Panc1 (cell line): ENCODE measurements at regions not wholly inside any gene's neighbourhood (a gene's known extent, or its start where the extent isn't known, plus 50 kb on each side); places are given as distances from the start of the nearest gene placed in this dataset.

Experiments
- ATAC-seq: fragments of 200-7000 bp; cut with Tn5 transposase; 2 replicates; pipeline ENCODE4 v1.9.1; 2020; ENCODE audit warnings: mild to moderate bottlenecking, moderate library complexity
- BruUV-seq: library from RNA; stranded (reverse); fragments of 400-500 nt; replicated peaks from 2 replicates; lab custom pipeline; 2021; lab: Mats Ljungman, UMichigan
- CTCF ChIA-PET: fragments of 300-600 bp; sonication (Branson Sonifier 250); formaldehyde crosslinking; loops from one replicate; lab custom pipeline; 2022; ENCODE audit warnings: antibody characterized with exemption; lab: Charles Lee
- POLR2A ChIA-PET: fragments of 300-600 bp; sonication (Branson Sonifier 250); formaldehyde crosslinking; loops from one replicate; lab custom pipeline; 2022; ENCODE audit warnings: antibody characterized with exemption; lab: Charles Lee
- DNase-seq: peaks from one replicate; pipeline ENCODE4 v3.0.0-alpha.2; 2010; ENCODE audit warnings: low read depth, low spot score
- H3K27ac ChIP-seq: 2 replicates; pipeline ENCODE4 v1.5.1; 2011; ENCODE audit warnings: mild to moderate bottlenecking, low read length, inconsistent platforms
- H3K27me3 ChIP-seq: fragments of 200-500 bp; sonication (Bioruptor generic); 2 replicates; pipeline ENCODE4 v1.6.0; 2014; ENCODE audit warnings: low read length, inconsistent platforms; ENCODE audit not compliant: control insufficient read depth, insufficient read depth
- H3K36me3 ChIP-seq: fragments of 200-500 bp; sonication (Bioruptor generic); 2 replicates; pipeline ENCODE4 v1.5.1; 2014; ENCODE audit warnings: inconsistent platforms, mild to moderate bottlenecking, low read length, moderate library complexity; ENCODE audit not compliant: control insufficient read depth, insufficient read depth
- H3K4me1 ChIP-seq: 2 replicates; pipeline ENCODE4 v1.5.1; 2011; ENCODE audit warnings: inconsistent platforms, mild to moderate bottlenecking, low read length, moderate library complexity; ENCODE audit not compliant: control insufficient read depth, insufficient read depth
- H3K4me3 ChIP-seq, 2 experiments: 2 replicates each; pipeline ENCODE4 v1.5.1; 2011 to 2012; ENCODE audit warnings: low read depth in 2 of 2, low read length in 2 of 2, mild to moderate bottlenecking in 2 of 2, inconsistent platforms in 1 of 2, moderate library complexity in 1 of 2
- H3K9me3 ChIP-seq: fragments of 200-500 bp; sonication (Bioruptor generic); 2 replicates; pipeline ENCODE4 v1.5.1; 2014; ENCODE audit warnings: low read depth, mild to moderate bottlenecking, inconsistent platforms, low read length, moderate library complexity; ENCODE audit not compliant: control insufficient read depth, insufficient read depth
- POLR2AphosphoS5 ChIP-seq: IDR thresholded peaks from 2 replicates; pipeline ENCODE4 v1.6.1; 2012; ENCODE audit warnings: mild to moderate bottlenecking, low read depth, low read length, moderate library complexity
- REST ChIP-seq, 2 experiments: IDR thresholded peaks; 2 replicates each; pipeline ENCODE4 v1.6.1; 2011 to 2012; ENCODE audit warnings: low read depth in 2 of 2, control low read depth in 1 of 2, low read length in 1 of 2, mild to moderate bottlenecking in 1 of 2, moderate library complexity in 1 of 2; ENCODE audit not compliant: insufficient read depth in 1 of 2
- SIN3A ChIP-seq: IDR thresholded peaks from 2 replicates; pipeline ENCODE4 v1.6.1; 2012; ENCODE audit warnings: low read depth, mild to moderate bottlenecking, low read length, moderate library complexity, borderline replicate concordance; ENCODE audit not compliant: insufficient read depth
- TCF7L2 ChIP-seq: IDR thresholded peaks from 2 replicates; pipeline ENCODE4 v1.6.1; 2011; ENCODE audit warnings: mild to moderate bottlenecking, low read depth, low read length, inconsistent platforms
- in situ Hi-C: cut with HindIII; loops from 2 replicates; pipeline ENCODE4 v1.10.0; 2016; ENCODE audit warnings: low sequenced_read_pairs, low pct_unique_long_range_greater_than_20kb
- intact Hi-C: fragments of 100-400 bp; cut with micrococcal nuclease; formaldehyde crosslinking; loops from one replicate; pipeline ENCODE4 v1.10.0; 2022; ENCODE audit not compliant: unreplicated experiment
- TF ChIP-seq, protein P1 (sequence below): fragments of 450-650 bp; IDR thresholded peaks from 2 replicates; pipeline ENCODE4 v1.5.1; 2017; ENCODE audit warnings: mild to moderate bottlenecking

- no peaks in the 10 kb centered on the region for H3K9me3 ChIP-seq
- no peak overlapping the region for H3K27ac ChIP-seq
- no peak for ATAC-seq
- no TSS peak for BruUV-seq
- no peak for DNase-seq
- ChIA-PET POLR2A (no interaction called here), CTCF (no interaction called here)
- H3K4me3 ChIP-seq = no peak overlapping the region
- no peaks in the 10 kb centered on the region for H3K27me3 ChIP-seq
- in situ Hi-C loops = no loop called here
- intact Hi-C loops = no loop called here
- H3K36me3 ChIP-seq = no peaks in the 10 kb centered on the region
- no peaks in the 10 kb centered on the region for H3K4me1 ChIP-seq
- TF ChIP-seq REST (IDR thresholded peaks at IDR 0.05; ENCODE audit: insufficient read depth in 1 of 2, low read depth in 2 of 2, low read length in 1 of 2) (no peak), SIN3A (no peak), POLR2AphosphoS5 (no peak), TCF7L2 (no peak)
These were observed 183.7 kb downstream of the CD109 start for GRCh38 chr6:73879501-73880293.

GRCh38 chr6:73878403-73878802 is 182.4 kb downstream of the CD109 start:
- Histone ChIP-seq H3K36me3 (no peaks in the 10 kb centered on the region), H3K27me3 (no peaks in the 10 kb centered on the region), H3K4me3 (no peak overlapping the region), H3K27ac (no peak overlapping the region), H3K9me3 (no peaks in the 10 kb centered on the region), H3K4me1 (no peaks in the 10 kb centered on the region)
- in situ Hi-C loops = no loop called here
- DNase-seq (no peak), ATAC-seq (no peak)
- intact Hi-C loops = no loop called here
- ChIA-PET CTCF (no interaction called here), POLR2A (no interaction called here)
- TF ChIP-seq POLR2AphosphoS5 = no peak
- no peak for TF ChIP-seq TCF7L2
- TF ChIP-seq REST (IDR thresholded peaks at IDR 0.05; ENCODE audit: insufficient read depth in 1 of 2, low read depth in 2 of 2, low read length in 1 of 2) = no peak
- TF ChIP-seq SIN3A = no peak
- TF ChIP-seq, protein P1, sequence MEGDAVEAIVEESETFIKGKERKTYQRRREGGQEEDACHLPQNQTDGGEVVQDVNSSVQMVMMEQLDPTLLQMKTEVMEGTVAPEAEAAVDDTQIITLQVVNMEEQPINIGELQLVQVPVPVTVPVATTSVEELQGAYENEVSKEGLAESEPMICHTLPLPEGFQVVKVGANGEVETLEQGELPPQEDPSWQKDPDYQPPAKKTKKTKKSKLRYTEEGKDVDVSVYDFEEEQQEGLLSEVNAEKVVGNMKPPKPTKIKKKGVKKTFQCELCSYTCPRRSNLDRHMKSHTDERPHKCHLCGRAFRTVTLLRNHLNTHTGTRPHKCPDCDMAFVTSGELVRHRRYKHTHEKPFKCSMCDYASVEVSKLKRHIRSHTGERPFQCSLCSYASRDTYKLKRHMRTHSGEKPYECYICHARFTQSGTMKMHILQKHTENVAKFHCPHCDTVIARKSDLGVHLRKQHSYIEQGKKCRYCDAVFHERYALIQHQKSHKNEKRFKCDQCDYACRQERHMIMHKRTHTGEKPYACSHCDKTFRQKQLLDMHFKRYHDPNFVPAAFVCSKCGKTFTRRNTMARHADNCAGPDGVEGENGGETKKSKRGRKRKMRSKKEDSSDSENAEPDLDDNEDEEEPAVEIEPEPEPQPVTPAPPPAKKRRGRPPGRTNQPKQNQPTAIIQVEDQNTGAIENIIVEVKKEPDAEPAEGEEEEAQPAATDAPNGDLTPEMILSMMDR = no peak
- BruUV-seq = no TSS peak
